HG03457 (cell line): ENCODE measurements at regions not wholly inside any gene's neighbourhood (a gene's known extent, or its start where the extent isn't known, plus 50 kb on each side); places are given as distances from the start of the nearest gene placed in this dataset.
A peak's percentile ranks its signal among the peaks of the same experiment; 100 is the strongest.
"Not testable (repeated sequence)": the region's sequence is repeated elsewhere in the genome, so short reads cannot be mapped to it uniquely, and the experiment has no call there.

Experiments used
- ATAC-seq: cut with Tn5 transposase; IDR thresholded peaks from one replicate; pipeline ENCODE4 v1.9.1; 2021; ENCODE audit warnings: moderate number of reproducible peaks; ENCODE audit not compliant: unreplicated experiment

DNA sequence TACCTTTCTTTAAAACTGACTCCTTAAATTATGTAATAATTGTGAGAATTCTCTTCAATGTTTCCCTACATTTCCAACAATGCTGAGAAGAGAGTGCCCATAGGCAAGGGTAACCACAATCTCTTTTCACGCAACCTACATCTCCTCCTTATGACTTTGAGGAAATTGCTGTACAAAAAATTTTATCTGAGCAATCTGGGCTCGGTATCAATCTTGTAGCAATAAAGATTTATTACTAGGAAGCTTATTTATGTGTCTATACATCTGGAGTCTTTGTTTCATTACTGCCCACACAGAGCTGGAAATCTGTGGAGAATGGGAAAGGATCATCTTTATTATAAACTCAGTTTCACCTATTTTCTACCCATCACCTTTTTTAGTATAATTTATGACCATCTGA, 913.8 kb upstream of the SORCS1 start:
- ATAC-seq, result no peak

DNA sequence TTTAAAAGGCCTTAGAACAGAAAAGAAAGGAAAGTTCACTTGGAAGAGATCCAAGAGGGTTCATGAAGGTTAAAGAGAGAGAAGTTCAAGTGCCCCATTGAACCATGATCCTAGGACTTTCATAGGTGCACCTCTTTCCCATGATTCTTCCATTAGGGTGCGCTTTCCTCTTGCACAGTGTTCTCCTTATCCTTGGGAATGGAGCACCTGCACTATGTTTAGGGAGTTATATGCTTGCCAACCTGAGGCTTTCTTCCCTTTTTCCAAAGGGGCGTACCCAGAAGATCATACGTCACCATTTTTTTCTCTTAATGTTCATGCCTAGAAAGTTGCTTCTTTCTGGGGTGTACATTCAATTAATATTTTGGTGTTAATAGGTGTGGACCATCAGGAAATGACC, 908.0 kb upstream of the SORCS1 start:
- ATAC-seq, result no peak

DNA sequence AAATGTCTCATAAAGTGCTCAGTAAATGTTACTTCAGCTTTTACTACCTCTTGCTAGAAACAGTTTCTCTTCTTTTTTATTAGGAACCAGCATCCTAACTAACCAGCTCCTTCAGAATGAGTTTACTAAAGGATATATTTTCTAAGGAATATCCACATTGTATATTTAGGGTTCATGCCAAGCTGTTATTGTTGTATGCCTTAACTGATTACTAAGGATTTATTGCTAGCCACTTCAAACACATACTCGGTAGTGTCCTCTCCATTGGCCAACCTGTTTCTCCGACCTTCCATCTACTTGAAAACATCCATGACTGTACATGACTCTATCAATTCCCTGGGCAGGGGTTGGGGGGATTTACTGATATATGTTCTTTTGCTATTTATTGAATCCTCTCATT, 906.3 kb upstream of the SORCS1 start:
- no peak for ATAC-seq

DNA sequence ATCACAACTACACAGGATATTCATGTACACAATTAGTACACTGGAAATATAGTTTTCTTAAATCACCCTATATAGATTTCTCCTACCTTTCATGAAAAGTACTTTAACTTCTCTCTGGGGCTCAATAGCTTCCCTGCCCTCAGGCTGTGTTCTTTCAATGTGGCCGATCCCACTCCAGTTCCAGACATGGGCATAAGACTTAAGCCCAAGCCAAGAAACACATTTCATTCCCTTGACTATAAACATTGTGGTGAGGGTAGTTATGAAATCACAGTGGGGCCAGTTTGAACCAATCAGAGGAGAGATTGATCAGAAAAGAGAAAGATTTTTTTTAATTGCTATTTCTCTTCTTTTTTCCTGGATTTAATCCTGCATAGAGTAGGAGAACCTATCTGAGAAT, 904.6 kb upstream of the SORCS1 start:
- ATAC-seq, result no peak

DNA sequence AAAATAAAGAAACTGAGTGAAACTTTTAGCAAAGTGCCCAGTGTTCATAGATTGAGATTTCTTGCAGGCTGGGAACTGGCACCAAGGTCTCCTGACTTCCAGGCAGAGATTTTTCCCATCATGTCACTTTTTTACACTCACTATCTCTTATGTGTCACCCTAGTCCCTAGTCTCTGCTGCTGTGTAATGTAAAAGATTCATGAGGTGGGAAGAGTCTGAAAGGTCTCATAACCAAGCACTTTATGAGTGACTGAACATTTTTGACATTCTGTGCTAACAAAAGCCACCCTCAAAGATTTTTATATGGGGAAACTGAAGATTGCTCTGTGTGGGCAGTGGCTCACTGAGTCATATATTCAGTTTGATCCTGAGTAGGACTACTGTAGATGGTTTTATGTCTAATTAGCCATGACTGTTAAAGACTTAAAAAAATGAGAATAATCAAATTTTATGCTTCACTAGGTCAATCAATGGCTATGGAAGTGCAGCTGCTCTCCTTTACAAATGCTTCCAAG, 900.3 kb upstream of the SORCS1 start:
- no peak for ATAC-seq

DNA sequence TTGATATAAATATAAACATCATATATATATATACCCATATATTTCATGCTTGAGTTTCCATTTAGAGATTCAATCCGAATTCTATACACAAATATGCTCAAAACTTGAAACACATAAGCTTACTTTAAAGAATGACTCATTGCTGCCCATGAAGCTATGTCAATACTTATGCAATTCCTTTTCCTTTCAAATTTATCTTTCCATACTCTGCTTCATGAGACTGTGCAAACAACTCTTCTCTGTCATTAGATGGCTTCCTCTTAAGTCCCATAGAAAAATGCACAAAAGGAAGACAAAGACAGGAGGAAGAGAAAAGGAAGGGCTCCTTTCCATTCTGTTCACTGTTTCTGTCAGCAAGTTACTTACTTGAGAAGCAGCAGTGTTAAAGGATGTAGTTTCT, 895.7 kb upstream of the SORCS1 start:
- no peak for ATAC-seq

DNA sequence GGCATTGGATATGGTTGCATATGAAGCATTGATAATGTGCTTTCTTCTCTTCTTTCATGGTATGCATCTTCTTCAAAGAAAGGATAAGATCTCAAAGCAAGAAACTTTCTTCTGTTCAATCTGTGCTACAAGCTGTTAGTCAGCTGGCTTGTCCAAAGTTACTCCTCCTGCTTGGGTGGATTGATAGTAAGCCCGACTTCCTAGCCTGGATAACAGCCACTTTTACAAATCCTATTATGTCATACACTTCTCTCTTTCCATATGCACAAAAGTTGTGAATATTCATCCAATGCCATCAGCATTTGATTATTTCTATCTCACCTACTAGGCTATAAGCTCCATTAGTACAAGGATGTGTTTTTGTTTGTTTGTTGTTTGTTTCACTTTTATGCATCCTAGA, 891.0 kb upstream of the SORCS1 start:
- ATAC-seq, result no peak

DNA sequence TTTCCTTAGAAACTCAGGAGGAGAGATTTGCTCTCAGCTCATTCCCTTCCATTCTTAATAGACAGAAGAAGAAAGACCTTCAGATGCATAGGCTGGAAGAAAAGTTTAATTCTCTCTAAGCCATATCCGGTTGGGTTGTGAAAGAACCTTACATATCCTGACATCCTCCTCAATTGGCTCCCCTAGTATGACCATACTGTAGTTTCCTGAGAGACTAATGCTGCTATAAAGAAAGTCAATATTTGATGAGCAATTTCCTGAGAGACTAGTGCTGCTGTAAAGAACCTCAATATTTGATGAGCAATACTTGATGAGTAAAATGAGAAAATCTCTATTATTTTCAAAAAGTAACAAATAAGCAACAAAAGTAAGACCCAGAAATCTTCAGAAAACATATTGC, 888.5 kb upstream of the SORCS1 start:
- no peak for ATAC-seq

DNA sequence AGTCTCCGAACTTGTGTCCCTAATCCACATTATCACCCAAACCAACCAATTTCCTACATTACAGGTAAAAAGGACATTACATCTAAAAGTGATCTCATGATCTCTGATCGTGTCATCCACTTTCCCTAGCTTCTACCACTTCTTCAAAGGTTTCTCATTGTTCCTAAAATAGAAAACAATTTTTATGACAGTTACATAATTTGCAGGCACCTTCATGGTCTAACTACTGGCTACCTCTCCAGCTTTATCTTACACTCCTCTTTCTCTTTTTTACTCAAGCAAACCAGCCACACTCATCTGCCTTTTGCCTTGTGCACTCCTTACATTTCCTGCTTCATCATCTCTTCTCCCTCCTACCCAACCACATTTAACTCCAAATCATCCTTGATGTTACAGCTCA, 886.7 kb upstream of the SORCS1 start:
- ATAC-seq, result no peak

DNA sequence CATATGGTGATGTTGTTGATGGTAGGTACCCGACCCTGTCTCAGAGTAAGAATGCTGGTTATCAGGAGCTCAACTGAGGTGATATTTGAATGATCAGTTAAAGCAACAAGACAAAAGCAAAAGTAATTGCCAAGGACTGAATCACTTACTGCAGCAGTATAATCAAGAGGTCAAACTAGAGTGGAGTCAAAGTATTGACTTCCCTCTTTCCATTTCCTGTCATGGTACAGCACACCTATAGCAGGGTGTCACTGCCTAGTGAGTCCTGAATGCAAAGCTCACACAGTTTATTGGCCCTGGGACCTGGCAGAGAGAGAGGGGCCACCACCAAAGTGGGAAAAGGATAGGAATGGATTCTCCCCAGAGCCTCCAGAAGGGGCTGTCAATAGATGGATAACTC, 886.1 kb upstream of the SORCS1 start:
- ATAC-seq, result no peak

DNA sequence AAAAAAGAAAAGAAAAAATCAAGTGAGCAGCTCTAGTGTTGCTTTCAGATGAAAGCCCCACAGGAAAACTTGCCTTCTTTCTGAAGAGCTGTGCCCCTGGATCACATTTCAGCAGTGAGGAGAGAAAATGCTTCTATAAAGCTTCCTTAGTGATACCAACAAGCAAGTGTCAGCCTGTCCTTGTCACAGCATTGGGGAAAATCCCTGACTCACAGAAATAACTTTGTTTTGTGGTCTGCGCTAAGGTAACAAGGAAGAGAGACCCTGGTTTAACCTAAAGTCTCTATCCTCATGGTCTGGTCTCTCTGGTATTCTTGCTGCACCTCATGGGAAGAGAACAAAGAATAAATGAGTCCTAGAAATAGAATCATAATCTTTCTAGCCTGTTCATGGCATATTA, 885.2 kb upstream of the SORCS1 start:
- no peak for ATAC-seq

DNA sequence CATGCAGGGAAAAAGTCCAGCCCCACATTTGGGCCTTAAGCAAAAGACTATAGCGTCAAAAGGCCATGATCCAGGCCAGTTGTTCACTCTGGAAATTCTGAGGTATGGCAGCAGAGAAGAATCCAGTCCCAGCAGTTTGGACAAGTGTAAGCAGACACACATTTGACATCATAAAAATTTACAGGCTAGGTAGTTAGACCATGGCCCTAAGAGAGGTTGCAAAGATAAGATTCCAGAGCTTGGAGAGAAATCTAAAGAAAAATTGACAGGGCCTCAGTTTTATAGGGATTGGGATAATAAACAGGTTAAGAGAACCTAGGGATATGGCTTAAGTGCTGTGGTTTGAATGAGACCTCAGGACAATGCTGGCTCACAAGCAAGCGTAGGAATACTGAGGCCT, 884.4 kb upstream of the SORCS1 start:
- no peak for ATAC-seq

DNA sequence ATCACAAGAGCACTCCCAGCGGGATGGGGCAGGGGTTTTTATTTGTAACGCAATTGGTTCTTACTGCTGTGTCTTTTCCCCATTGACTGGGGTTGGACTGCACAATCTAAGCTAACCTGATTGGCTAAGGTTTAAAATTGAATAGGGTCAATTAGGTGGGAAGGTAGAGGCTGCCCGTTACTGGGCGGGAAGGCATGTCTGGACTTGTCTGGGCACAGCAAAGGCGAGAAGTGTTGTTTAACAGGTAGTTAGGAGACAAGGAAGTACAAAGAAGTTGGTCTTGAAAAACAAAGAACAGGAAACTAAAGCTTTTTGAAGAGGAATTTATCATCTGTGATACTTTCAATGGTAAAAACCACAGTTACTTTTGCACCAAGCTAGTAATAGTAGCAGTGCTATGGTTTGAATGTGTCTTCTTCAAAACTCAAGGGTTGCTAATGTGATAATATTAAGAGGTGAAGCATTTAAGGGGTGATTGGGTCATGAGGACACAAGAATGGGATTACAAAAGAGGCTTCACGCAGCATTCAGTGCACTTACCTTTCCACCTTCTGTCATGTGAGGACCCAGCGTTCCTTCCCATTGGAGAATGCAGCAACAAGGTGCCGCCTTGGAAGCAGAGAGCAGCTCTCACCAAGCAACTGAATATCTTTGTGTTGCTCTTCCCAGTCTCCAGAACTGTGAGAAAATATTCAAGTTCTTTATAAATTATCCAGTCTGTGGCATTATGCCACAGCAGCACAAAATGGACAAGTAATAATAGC, 875.5 kb upstream of the SORCS1 start:
- no peak for ATAC-seq

DNA sequence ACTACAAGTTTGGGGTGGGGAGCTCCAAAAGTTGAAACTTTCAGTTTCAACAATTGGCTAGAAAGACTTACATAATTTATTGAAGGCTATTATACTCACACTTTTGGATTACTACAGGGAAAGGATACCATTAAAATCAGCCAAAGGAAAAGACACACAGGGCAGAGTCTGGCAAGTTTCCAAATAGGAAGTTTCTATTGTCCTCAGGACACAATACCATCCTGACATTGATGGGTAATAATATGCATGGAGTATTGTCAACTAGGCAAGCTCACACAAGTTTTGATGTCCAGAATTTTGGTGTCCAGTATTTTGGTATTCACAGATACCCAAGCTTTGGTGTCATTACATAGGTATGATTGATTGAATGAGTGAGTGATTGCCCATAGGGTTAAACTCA, 872.6 kb upstream of the SORCS1 start:
- ATAC-seq, result no peak

DNA sequence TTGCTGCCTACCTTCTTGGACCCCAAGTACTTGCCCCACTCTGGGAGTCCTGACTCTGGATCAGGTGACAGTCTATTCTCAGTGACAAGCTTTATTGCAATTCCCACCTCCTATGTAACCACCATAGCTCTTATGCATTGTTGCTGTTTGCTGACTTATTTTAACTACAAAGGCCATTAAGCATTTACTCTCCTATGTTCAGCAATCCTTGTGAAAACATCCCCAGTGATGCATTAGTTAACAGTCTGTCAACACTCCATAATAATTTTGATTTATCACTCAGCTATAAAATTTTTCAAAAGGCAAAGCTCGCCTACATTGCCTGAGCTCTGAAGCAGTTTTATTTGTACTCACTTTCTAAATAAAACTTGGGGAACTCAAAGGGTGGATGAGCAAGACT, 871.8 kb upstream of the SORCS1 start:
- no peak for ATAC-seq

DNA sequence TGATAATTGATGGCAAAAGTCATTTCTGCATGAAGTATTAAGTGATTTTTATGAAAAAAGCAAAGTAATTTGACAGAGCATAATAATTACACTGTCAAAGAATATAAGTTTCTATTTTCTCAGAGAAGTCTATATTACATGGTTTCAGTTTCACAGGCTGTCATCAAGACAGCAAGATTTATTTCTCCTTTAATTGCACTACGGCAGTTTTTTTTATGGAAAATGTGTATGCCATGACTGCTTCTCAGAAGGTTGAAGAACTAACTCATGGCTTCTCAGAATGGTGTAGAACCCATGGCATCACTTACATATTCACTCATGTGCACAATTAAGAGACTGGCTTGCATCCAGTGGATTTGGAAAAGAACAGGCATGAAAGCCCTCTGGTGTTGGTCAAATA, 870.3 kb upstream of the SORCS1 start:
- no peak for ATAC-seq

DNA sequence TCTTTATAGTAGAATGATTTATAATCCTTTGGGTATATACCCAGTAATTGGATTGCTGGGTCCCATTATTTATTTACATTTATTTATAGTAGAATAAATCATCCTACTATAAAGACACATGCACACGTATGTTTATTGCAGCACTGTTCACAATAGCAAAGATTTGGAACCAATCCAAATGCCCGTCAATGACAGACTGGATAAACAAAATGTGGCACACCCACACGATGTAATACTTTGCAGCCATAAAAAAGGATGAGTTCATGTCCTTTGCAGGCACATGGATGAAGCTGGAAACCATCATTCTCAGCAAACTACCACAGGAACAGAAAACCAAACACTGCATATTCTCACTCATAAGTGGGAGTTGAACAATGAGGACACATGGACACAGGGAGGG, 869.0 kb upstream of the SORCS1 start:
- ATAC-seq, result not testable (repeated sequence)

DNA sequence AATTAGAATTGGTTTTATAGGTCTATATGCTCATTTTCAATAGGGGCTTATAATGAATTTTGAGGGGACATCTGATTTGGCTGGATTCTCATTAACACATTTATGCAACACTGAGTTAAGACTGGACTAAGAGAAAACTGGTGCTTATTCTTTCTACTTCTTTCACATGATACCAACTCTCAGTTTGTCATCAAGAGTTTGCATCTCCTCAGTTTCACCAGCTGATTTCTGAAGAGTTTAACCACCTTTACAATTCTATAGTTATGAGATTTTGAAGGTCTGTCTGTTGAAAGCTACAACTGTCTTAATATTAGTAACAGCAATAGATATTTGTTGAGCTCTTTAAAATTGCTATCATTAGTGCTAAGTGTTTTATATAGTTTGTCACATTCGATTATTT, 867.0 kb upstream of the SORCS1 start:
- ATAC-seq, result no peak

DNA sequence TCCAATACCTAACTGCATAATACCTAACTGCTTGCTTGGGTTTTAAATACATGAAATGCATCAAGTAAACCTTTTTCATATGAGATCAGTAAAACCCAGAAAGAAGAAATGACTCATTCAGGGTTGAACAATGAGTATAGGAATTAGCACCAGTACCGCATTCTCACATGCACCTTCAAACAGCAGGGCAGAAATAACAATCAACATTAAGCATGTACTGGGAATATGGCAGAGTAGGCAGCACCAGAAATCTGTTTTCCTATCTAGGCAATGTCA, 850.3 kb upstream of the SORCS1 start:
- ATAC-seq, result peak; percentile 87

DNA sequence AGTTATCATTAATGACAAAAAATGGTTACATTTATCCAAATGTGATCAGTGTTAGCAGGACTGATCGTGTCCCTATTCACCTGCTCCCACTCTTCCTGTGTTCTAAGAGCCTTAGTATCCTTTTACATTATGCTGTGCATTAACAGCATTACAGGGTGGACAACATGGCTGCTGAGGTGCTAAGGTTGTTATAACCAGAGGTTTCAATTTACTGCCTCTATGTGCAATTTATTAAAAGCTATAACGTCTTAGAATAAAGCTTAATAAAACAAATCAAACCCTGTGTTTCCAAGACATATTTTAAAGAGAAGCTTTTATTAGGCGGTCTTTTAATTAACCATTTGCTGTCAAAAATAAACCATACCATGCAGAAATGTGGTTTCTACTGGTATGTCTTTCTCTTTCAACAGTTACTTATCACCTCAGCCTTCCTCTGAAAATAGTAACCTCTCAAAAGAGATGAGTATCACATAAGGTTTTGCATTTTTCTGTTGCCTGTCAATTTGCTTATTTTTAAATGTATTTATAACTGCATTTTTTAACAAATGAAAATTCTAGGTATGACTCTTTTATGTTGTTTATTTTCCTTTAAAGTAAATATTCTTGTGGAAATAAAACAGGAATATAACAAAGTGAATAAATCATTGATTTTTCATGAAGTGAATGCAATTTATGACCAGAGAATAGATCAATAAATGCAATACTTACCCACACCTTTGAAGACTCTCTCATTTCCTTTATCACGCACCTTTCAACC, 849.8 kb upstream of the SORCS1 start:
- peak; percentile 62 for ATAC-seq

DNA sequence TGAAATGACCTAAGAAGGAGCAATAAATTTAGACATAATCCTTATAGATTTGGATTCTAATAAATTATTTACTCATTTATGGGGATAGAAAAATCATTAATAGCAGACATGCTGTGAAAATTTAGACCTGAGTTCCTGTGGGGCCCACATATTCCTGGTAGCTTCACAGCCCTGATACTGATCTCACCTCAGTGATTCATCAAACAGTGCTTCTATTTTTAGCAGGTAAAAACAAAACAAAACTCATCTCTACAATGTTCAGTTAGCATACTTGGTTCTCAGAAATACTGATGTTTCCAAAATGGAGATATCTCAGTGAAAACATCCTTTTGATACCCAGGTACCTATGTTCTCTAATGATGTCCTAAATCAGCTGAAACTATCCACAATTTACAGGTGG, 841.1 kb upstream of the SORCS1 start:
- ATAC-seq, result no peak

DNA sequence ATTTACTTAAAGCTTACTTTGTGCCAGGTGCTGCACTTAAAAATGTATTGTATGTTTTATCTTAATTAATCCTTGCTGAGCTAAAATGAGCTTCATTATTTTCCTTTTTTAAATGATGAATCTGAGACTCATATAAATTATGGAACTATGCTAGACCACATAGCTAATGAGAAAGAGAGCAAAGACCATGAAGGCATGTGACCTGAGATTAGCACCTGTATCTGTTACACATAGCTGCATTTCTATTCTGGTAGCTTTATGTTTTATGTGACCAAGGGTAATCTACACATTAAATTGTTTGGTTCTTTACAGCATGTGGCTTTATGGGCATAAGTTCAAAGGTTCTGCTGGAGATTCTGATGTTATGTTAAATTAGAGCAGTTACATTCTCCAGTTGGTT, 839.1 kb upstream of the SORCS1 start:
- ATAC-seq, result no peak

DNA sequence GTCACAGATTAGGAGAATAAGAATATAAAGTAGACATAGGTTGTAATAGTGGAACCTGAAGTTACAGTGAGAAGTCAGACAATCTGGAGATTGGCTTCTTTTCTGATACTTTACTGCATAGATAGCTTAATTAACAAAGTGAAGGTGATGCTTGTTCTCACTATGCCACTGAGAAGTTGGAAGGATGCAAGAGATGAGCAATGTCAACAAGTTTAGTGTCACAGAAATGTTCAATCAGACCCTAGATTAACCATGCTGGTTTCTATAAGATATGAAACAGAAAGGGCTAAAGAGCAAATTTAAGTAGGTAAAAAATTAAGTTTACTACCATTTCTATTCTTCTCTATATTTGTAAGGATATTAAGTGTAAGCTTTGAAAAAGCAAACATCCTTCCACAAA, 838.6 kb upstream of the SORCS1 start:
- no peak for ATAC-seq
